ENCODE measurements at regions not wholly inside any gene's neighbourhood (a gene's known extent, or its start where the extent isn't known, plus 50 kb on each side); places are given as distances from the start of the nearest gene placed in this dataset.

DNA sequence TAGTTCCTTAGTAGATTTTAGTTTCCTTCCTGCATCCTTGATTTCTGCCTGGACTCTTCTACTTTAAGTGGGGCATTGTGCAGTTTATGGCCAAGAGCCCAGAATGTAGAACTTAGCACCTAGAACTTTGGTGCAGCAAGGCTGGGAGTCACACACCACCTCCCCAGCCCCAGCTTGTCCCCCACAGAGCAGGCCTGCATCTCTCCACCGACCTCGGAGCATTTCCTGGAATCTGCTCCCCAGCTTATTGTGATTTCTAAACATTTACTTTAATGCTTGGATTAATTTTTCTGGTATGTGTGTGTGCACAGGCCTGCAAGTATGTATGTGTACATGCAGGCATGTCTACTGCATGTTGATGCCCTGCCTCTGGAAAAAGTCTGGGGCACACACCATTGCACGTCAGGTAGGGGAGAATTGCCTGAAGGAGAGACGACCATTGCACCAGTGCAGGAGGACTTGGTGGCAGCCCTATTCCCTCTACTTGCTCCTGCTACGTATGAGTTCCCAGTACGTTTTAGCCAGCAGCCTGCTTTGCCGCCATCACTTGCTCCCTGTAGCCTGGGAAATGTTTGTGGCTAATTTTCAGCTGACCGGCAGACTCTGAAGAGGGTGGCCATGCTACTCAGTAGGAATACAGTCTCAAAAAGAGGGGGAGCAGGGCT is 419.9 kb upstream of the HS6ST1 start:
- no peak for DNase-seq (ENCODE audit: low spot score in 2 of 2)
- Histone ChIP-seq H3K36me3 (no peaks in the 10 kb centered on the region), H3K4me3 (no peak overlapping the region), H3K9me3 (no peaks in the 10 kb centered on the region), H3K4me1 (peaks cover 0 to 27% (median 19%) of the 10 kb centered on the region in 4 donors), H3K27me3 (no peaks in the 10 kb centered on the region), H3K27ac (no peak overlapping the region)
- TF ChIP-seq, protein P1, sequence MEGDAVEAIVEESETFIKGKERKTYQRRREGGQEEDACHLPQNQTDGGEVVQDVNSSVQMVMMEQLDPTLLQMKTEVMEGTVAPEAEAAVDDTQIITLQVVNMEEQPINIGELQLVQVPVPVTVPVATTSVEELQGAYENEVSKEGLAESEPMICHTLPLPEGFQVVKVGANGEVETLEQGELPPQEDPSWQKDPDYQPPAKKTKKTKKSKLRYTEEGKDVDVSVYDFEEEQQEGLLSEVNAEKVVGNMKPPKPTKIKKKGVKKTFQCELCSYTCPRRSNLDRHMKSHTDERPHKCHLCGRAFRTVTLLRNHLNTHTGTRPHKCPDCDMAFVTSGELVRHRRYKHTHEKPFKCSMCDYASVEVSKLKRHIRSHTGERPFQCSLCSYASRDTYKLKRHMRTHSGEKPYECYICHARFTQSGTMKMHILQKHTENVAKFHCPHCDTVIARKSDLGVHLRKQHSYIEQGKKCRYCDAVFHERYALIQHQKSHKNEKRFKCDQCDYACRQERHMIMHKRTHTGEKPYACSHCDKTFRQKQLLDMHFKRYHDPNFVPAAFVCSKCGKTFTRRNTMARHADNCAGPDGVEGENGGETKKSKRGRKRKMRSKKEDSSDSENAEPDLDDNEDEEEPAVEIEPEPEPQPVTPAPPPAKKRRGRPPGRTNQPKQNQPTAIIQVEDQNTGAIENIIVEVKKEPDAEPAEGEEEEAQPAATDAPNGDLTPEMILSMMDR (IDR thresholded peaks at IDR 0.05) = no peak
- TF ChIP-seq EP300 (IDR thresholded peaks at IDR 0.05) = no peak
- TF ChIP-seq POLR2A (IDR thresholded peaks at IDR 0.05) = no peak
- 83 to 84% methylated on average over 8 of the region's 8 CpGs for WGBS, 2 donors

DNA sequence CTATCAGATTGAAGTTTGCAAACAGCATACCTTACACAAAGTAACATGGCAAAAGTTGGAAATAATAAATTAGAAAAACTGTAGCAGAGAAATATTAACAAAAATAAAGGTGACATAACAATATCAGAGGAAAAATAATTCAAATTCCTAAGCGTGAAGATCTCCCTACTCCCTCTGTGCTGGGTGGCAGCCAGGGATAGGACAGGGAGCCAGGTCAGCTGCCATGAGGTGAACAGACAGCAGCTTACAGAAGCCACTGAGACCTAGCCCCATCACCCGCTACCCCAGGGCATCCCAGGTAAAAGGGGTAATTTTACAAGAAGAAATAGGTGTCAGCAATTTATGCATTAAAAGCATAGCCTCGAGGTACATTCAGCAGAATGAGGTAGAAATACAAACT is 423.8 kb upstream of the HS6ST1 start:
- Histone ChIP-seq H3K27me3 (no peaks in the 10 kb centered on the region), H3K4me1 (no peaks in the 10 kb centered on the region), H3K27ac (no peak overlapping the region), H3K36me3 (no peaks in the 10 kb centered on the region), H3K9me3 (no peaks in the 10 kb centered on the region), H3K4me3 (no peak overlapping the region)
- WGBS, 2 donors = 73 to 81% methylated on average over 3 of the region's 3 CpGs
- TF ChIP-seq EP300 (IDR thresholded peaks at IDR 0.05) (no peak), POLR2A (IDR thresholded peaks at IDR 0.05) (no peak)
- TF ChIP-seq, protein P1 (IDR thresholded peaks at IDR 0.05) = no peak
- no peak for DNase-seq (ENCODE audit: low spot score in 2 of 2)

DNA sequence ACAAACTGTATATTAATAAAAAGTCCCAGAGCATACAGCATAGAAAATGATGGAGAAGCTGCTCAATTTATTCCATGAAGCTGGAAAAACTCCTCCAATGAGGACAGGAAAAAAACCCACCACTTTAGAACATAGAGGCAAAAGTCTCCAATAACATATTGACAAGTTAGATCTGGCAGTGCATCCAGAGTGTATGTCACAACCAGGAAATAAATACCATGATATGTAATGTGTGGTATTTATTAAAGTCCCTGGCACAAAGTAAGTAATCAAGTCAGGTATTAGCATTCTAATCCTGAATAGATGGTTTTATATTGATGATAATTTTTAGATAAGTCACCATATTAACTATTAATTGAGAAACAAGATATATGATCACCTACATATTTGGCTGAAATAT is 427.3 kb upstream of the HS6ST1 start:
- no peak overlapping the region for H3K27ac ChIP-seq
- TF ChIP-seq, protein P1 (IDR thresholded peaks at IDR 0.05) = no peak

DNA sequence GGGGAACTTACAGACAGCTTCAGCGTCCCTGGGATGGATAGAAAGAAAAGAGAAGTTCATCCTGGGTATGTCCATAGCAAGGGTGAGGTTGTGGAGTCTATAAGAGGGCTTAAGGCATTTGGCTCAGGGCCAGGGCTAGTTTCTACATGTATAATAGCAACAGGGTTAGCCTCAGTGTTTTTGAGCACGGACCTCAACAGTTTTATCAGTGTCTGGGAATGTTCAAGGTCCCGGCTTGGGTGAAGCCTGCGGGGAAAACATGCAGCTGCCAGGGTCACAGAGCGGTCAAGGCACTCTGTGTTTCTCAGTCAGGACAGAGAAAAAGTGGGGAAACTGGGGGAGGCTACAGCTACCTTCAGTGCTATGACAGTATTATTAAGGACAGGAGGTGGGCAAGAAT is 427.7 kb upstream of the HS6ST1 start:
- Histone ChIP-seq H3K9me3 (no peaks in the 10 kb centered on the region), H3K4me3 (no peak overlapping the region), H3K36me3 (no peaks in the 10 kb centered on the region), H3K4me1 (peaks cover 0 to 5% (median 0%) of the 10 kb centered on the region in 4 donors), H3K27me3 (no peaks in the 10 kb centered on the region), H3K27ac (no peak overlapping the region)
- DNase-seq (ENCODE audit: low spot score in 2 of 2) = no peak
- 23 to 26% methylated on average over 5 of the region's 5 CpGs for WGBS, 2 donors
- TF ChIP-seq POLR2A (IDR thresholded peaks at IDR 0.05) (no peak), EP300 (IDR thresholded peaks at IDR 0.05) (no peak)
- TF ChIP-seq, protein P1 (IDR thresholded peaks at IDR 0.05) = no peak

More for the DNA sequence above, 427.3 kb upstream of the HS6ST1 start:
- Histone ChIP-seq H3K4me1 (peaks cover 0 to 5% (median 0%) of the 10 kb centered on the region in 4 donors), H3K9me3 (no peaks in the 10 kb centered on the region), H3K4me3 (no peak overlapping the region), H3K36me3 (no peaks in the 10 kb centered on the region), H3K27me3 (no peaks in the 10 kb centered on the region)
- no peak for DNase-seq (ENCODE audit: low spot score in 2 of 2)

DNA sequence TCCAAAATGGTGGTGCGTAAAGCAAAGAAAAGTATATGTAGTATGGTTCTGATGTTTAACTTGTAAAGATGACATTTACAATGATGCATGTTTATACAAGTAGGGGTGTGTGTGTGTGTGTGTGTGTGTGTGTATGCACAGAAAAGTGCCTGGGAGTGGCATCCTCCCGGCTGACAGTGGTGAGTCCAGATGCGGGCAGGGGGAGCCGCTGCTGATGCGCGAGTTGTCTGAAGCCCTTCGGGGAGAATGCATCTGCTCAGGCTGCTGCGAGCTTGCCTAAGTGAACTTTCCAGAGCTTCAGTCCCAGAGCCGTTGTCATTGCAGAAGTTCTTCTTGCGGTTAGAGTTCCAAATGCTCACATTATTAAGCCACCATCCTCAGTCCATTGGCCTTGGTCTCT is 429.7 kb upstream of the HS6ST1 start:
- H3K27me3 ChIP-seq = no peaks in the 10 kb centered on the region
- TF ChIP-seq, protein P1 (IDR thresholded peaks at IDR 0.05) = no peak
- TF ChIP-seq EP300 (IDR thresholded peaks at IDR 0.05) (no peak), POLR2A (IDR thresholded peaks at IDR 0.05) (no peak)
- no peak for DNase-seq (ENCODE audit: low spot score in 2 of 2)
- H3K9me3 ChIP-seq = no peaks in the 10 kb centered on the region
- H3K36me3 ChIP-seq = no peaks in the 10 kb centered on the region
- WGBS, 2 donors = 93 to 94% methylated on average over 8 to 10 of the region's 10 CpGs
- peaks cover 0 to 5% (median 0%) of the 10 kb centered on the region in 4 donors for H3K4me1 ChIP-seq
- no peak overlapping the region for H3K27ac ChIP-seq
- H3K4me3 ChIP-seq = no peak overlapping the region
